Dedifferentiated amniotic fluid mesenchymal stem cell (primary cell): ENCODE measurements at regions not wholly inside any gene's neighbourhood (a gene's known extent, or its start where the extent isn't known, plus 50 kb on each side); places are given as distances from the start of the nearest gene placed in this dataset.

ENCODE experiments used
- DNase-seq: peaks from one replicate; pipeline ENCODE4 v3.0.0-alpha.2; 2016; ENCODE audit errors: extremely low spot score

- DNase-seq = no peak
Observed at GRCh38 chr2:239500574-239501550, 100.0 kb upstream of the HDAC4 start.

- DNase-seq = no peak
Observed at GRCh38 chr2:239499726-239500573, 99.1 kb upstream of the HDAC4 start.

- no peak for DNase-seq
Observed at GRCh38 chr2:239498981-239499634, 98.3 kb upstream of the HDAC4 start.

- no peak for DNase-seq
Observed at GRCh38 chr2:239498576-239498975, 97.8 kb upstream of the HDAC4 start.

GRCh38 chr2:239496700-239497099, 95.9 kb upstream of the HDAC4 start:
- no peak for DNase-seq

GRCh38 chr2:239495791-239496233, 95.0 kb upstream of the HDAC4 start:
- no peak for DNase-seq

- DNase-seq = no peak
Observed at GRCh38 chr2:239495175-239495574, 94.4 kb upstream of the HDAC4 start.

- DNase-seq = no peak
Observed at GRCh38 chr2:239494578-239494977, 93.8 kb upstream of the HDAC4 start.

GRCh38 chr2:239489481-239489880, 88.7 kb upstream of the HDAC4 start:
- DNase-seq = no peak

GRCh38 chr2:239488125-239488524, 87.3 kb upstream of the HDAC4 start:
- DNase-seq = no peak

- no peak for DNase-seq
Observed at GRCh38 chr2:239487272-239487671, 86.5 kb upstream of the HDAC4 start.

- no peak for DNase-seq
Observed at GRCh38 chr2:239485622-239486021, 84.8 kb upstream of the HDAC4 start.

GRCh38 chr2:239484571-239485355, 83.9 kb upstream of the HDAC4 start:
- DNase-seq = no peak

GRCh38 chr2:239482778-239483712, 82.2 kb upstream of the HDAC4 start:
- DNase-seq = no peak

GRCh38 chr2:239479471-239479870, 78.7 kb upstream of the HDAC4 start:
- DNase-seq = no peak

- no peak for DNase-seq
Observed at GRCh38 chr2:239477591-239477990, 76.8 kb upstream of the HDAC4 start.

GRCh38 chr2:239476757-239477585, 76.2 kb upstream of the HDAC4 start:
- no peak for DNase-seq

GRCh38 chr2:239476029-239476756, 75.4 kb upstream of the HDAC4 start:
- no peak for DNase-seq
